ENCODE measurements at regions not wholly inside any gene's neighbourhood (a gene's known extent, or its start where the extent isn't known, plus 50 kb on each side); places are given as distances from the start of the nearest gene placed in this dataset.

- TF ChIP-seq GATA2 (IDR thresholded peaks at IDR 0.05; ENCODE audit: low read depth, low read length) (no peak), GATA3 (IDR thresholded peaks at IDR 0.05; ENCODE audit: low read depth, low read length) (no peak)
These were observed 80.7 kb upstream of the OSR1 start for GRCh38 chr2:19439081-19439480.

- peak; percentile 49; the same call in 1 of the 2 replicates for TF ChIP-seq GATA2 (IDR thresholded peaks at IDR 0.05; ENCODE audit: low read depth, low read length)
- 0 out of 2 replicates have a peak, but pooled peaks have one; percentile 43 for TF ChIP-seq GATA3 (IDR thresholded peaks at IDR 0.05; ENCODE audit: low read depth, low read length)
These were observed 77.4 kb upstream of the OSR1 start for GRCh38 chr2:19435815-19436214.

- TF ChIP-seq GATA2 (IDR thresholded peaks at IDR 0.05; ENCODE audit: low read depth, low read length), result no peak
- TF ChIP-seq GATA3 (IDR thresholded peaks at IDR 0.05; ENCODE audit: low read depth, low read length), result no peak
These were observed 76.0 kb upstream of the OSR1 start for GRCh38 chr2:19434413-19434812.

- no peak for TF ChIP-seq GATA2 (IDR thresholded peaks at IDR 0.05; ENCODE audit: low read depth, low read length)
These were observed 68.5 kb upstream of the OSR1 start for GRCh38 chr2:19426941-19427340.

GRCh38 chr2:19426144-19426543 lies 67.7 kb upstream of the OSR1 start:
- no peak for TF ChIP-seq GATA3 (IDR thresholded peaks at IDR 0.05; ENCODE audit: low read depth, low read length)

- no peak for TF ChIP-seq GATA3 (IDR thresholded peaks at IDR 0.05; ENCODE audit: low read depth, low read length)
- no peak for TF ChIP-seq GATA2 (IDR thresholded peaks at IDR 0.05; ENCODE audit: low read depth, low read length)
These were observed 67.0 kb upstream of the OSR1 start for GRCh38 chr2:19425419-19425818.

GRCh38 chr2:19419211-19419880 lies 60.9 kb upstream of the OSR1 start:
- TF ChIP-seq GATA2 (IDR thresholded peaks at IDR 0.05; ENCODE audit: low read depth, low read length), result no peak
- TF ChIP-seq GATA3 (IDR thresholded peaks at IDR 0.05; ENCODE audit: low read depth, low read length), result no peak

- no peak for TF ChIP-seq GATA2 (IDR thresholded peaks at IDR 0.05; ENCODE audit: low read depth, low read length)
- TF ChIP-seq GATA3 (IDR thresholded peaks at IDR 0.05; ENCODE audit: low read depth, low read length), result no peak
These were observed 58.6 kb upstream of the OSR1 start for GRCh38 chr2:19416784-19417684.

- no peak for TF ChIP-seq GATA2 (IDR thresholded peaks at IDR 0.05; ENCODE audit: low read depth, low read length)
- no peak for TF ChIP-seq GATA3 (IDR thresholded peaks at IDR 0.05; ENCODE audit: low read depth, low read length)
These were observed 57.7 kb upstream of the OSR1 start for GRCh38 chr2:19416083-19416482.

- TF ChIP-seq GATA3 (IDR thresholded peaks at IDR 0.05; ENCODE audit: low read depth, low read length) (no peak), GATA2 (IDR thresholded peaks at IDR 0.05; ENCODE audit: low read depth, low read length) (no peak)
These were observed 50.6 kb upstream of the OSR1 start for GRCh38 chr2:19409046-19409445.

GRCh38 chr2:19408592-19408991 lies 50.2 kb upstream of the OSR1 start:
- TF ChIP-seq GATA3 (IDR thresholded peaks at IDR 0.05; ENCODE audit: low read depth, low read length), result no peak
- TF ChIP-seq GATA2 (IDR thresholded peaks at IDR 0.05; ENCODE audit: low read depth, low read length), result no peak
